ENCODE measurements at regions not wholly inside any gene's neighbourhood (a gene's known extent, or its start where the extent isn't known, plus 50 kb on each side); places are given as distances from the start of the nearest gene placed in this dataset.
A peak's percentile ranks its signal among the peaks of the same experiment; 100 is the strongest.

DNA sequence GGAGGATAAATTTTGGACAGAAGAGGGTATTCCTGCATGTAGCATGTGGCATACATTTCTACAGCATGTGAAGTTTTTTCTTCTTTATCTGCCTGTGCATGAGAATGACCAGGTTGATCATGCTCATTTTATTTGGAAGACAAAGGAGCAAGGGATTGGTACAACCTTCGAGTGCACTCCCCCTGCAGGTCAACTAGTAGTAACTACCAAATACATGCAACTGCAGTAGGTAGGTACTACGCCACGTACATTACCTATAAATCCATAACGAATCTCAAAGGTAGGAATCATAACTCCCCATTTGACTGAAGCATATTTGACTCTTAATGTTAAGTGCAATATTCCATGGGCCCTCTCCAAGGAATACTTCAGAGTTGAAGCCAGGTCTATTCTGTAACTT is 763.9 kb downstream of the TSN start:
- H2AK5ac ChIP-seq (ENCODE audit: low read depth, low read length) = no peak overlapping the region
- H3K9me3 ChIP-seq (ENCODE audit: insufficient read depth in 2 of 2, low read depth in 1 of 2, low read length in 1 of 2) = peaks cover 3 to 7% of the 10 kb centered on the region in 2 experiments; a peak in 1 of 4 replicates
- no peak overlapping the region for H3K27ac ChIP-seq (ENCODE audit: low read depth, low read length)
- no peaks in the 10 kb centered on the region for H3K79me2 ChIP-seq (ENCODE audit: control insufficient read depth in 1 of 2, insufficient read depth in 2 of 2, low read length in 2 of 2)
- H3K27me3 ChIP-seq (replicated peaks in 1 of 4; ENCODE audit: control insufficient read depth in 3 of 4, extremely low read depth in 1 of 4, insufficient read depth in 3 of 4, low read length in 3 of 4) = no peaks in the 10 kb centered on the region
- no peak overlapping the region for H3K4me3 ChIP-seq (ENCODE audit: extremely low read depth in 1 of 4, insufficient read depth in 2 of 4, low read depth in 3 of 4, low read length in 4 of 4)
- no peak overlapping the region for H3K4me2 ChIP-seq (ENCODE audit: insufficient read depth in 1 of 2, low read depth in 2 of 2, low read length in 2 of 2)
- no peaks in the 10 kb centered on the region; the same call in 1 of the 2 replicates for H3K23me2 ChIP-seq (ENCODE audit: low read depth, low read length)
- H3K36me3 ChIP-seq (ENCODE audit: control insufficient read depth in 2 of 4, insufficient read depth in 4 of 4, low read length in 3 of 4) = 0 out of 8 replicates have a peak, but pooled peaks cover 0 to 2% (median 0%) of the 10 kb centered on the region in 4 experiments
- WGBS, 2 experiments (ENCODE audit: extremely low coverage in 1 of 2, insufficient coverage in 1 of 2, insufficient read length in 1 of 2, insufficient replicate concordance in 2 of 2, low coverage in 1 of 2, low lambda C conversion rate in 2 of 2, missing lambda C conversion rate in 1 of 2) = 93% methylated on average over 4 of the region's 4 CpGs; no CpG with 5 or more reads in 1 of the 2 experiments
- H2AFZ ChIP-seq (ENCODE audit: low read length) = no peak overlapping the region
- H2BK120ac ChIP-seq (replicated peaks; ENCODE audit: low read depth, low read length) = no peak overlapping the region
- H3K14ac ChIP-seq (ENCODE audit: insufficient read length) = no peak overlapping the region
- no peak overlapping the region for H3K9ac ChIP-seq (replicated peaks in 1 of 4; ENCODE audit: extremely low read depth in 1 of 4, low read depth in 3 of 4, low read length in 3 of 4)
- H4K8ac ChIP-seq (ENCODE audit: extremely low read depth, insufficient read depth, low read length) = no peak overlapping the region
- POLR2A ChIA-PET (ENCODE audit: partially characterized antibody) = no interaction called here
- H3K4ac ChIP-seq (replicated peaks; ENCODE audit: insufficient read length, low read depth, low read length) = no peak overlapping the region
- no peak for DNase-seq (ENCODE audit: low read depth in 1 of 2, low spot score in 2 of 2)
- H2BK12ac ChIP-seq (ENCODE audit: low read depth, low read length) = no peak overlapping the region
- H4K5ac ChIP-seq (ENCODE audit: insufficient read length, low read depth, low read length) = no peak overlapping the region
- H3K18ac ChIP-seq (ENCODE audit: extremely low read depth, low read length) = no peak overlapping the region
- H3K23ac ChIP-seq (ENCODE audit: insufficient read length) = no peak overlapping the region
- no peak overlapping the region for H2BK5ac ChIP-seq (ENCODE audit: low read depth, low read length)
- no peaks in the 10 kb centered on the region for H4K20me1 ChIP-seq (replicated peaks in 1 of 2; ENCODE audit: control insufficient read depth in 1 of 2, insufficient read depth in 2 of 2, low read length in 2 of 2)
- CTCF ChIA-PET (ENCODE audit: partially characterized antibody) = interaction anchor here (0.7 to 6.0 kb wide), 9 partner anchors 13 to 841 kb away, joined by 3 to 38 read pairs (median 3); no protein-coding TSS in a partner anchor
- peak overlapping the region; percentile 4; the same call in 1 of the 2 replicates for H2BK20ac ChIP-seq (ENCODE audit: low read length)
- H3K79me1 ChIP-seq (ENCODE audit: low read depth, low read length) = no peaks in the 10 kb centered on the region
- no peak overlapping the region for H2BK15ac ChIP-seq (ENCODE audit: low read length)
- peaks cover 1 to 17% (median 14%) of the 10 kb centered on the region in 4 experiments; a peak in 5 of 7 replicates for H3K4me1 ChIP-seq (replicated peaks in 1 of 4; ENCODE audit: control insufficient read depth in 3 of 4, insufficient read depth in 4 of 4, low read length in 3 of 4)
- H3K56ac ChIP-seq (replicated peaks; ENCODE audit: insufficient read length, low read depth, low read length) = no peak overlapping the region
- FAIRE-seq = peak; percentile 48
- no peak overlapping the region for H4K91ac ChIP-seq (replicated peaks; ENCODE audit: insufficient read length, low read length)
- TF ChIP-seq EZH2 (IDR thresholded peaks at IDR 0.05; ENCODE audit: low read depth, low read length, severe bottlenecking) (no peak), RAD21 (IDR thresholded peaks at IDR 0.05 in 1 of 2, conservative IDR thresholded peaks at IDR 0.05 in 1 of 2; ENCODE audit: low read depth in 2 of 2, low read length in 2 of 2) (peak; percentile 35 to 42; a peak in 3 of 4 replicates), RBBP5 (IDR thresholded peaks at IDR 0.05; ENCODE audit: borderline replicate concordance, low read depth, low read length) (no peak), RNF2 (IDR thresholded peaks at IDR 0.05; ENCODE audit: borderline replicate concordance, low read depth, low read length, missing control alignments, poor library complexity, severe bottlenecking) (no peak)
- TF ChIP-seq, protein P1, sequence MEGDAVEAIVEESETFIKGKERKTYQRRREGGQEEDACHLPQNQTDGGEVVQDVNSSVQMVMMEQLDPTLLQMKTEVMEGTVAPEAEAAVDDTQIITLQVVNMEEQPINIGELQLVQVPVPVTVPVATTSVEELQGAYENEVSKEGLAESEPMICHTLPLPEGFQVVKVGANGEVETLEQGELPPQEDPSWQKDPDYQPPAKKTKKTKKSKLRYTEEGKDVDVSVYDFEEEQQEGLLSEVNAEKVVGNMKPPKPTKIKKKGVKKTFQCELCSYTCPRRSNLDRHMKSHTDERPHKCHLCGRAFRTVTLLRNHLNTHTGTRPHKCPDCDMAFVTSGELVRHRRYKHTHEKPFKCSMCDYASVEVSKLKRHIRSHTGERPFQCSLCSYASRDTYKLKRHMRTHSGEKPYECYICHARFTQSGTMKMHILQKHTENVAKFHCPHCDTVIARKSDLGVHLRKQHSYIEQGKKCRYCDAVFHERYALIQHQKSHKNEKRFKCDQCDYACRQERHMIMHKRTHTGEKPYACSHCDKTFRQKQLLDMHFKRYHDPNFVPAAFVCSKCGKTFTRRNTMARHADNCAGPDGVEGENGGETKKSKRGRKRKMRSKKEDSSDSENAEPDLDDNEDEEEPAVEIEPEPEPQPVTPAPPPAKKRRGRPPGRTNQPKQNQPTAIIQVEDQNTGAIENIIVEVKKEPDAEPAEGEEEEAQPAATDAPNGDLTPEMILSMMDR (IDR thresholded peaks at IDR 0.05; ENCODE audit: control extremely low read depth in 1 of 3, insufficient read depth in 1 of 3, low read depth in 1 of 3, low read length in 3 of 3) = peak in 1 of 3 experiments; percentile 56; a peak in 1 of 4 replicates
